HepG2 (cell line): ENCODE measurements at regions not wholly inside any gene's neighbourhood (a gene's known extent, or its start where the extent isn't known, plus 50 kb on each side); places are given as distances from the start of the nearest gene placed in this dataset.

Experiments
- ATAC-seq: fragments of 200-7000 bp; cut with Tn5 transposase; 3 replicates; pipeline ENCODE4 v1.9.1; 2020; ENCODE audit warnings: mild to moderate bottlenecking, moderate library complexity
- BruUV-seq: library from RNA; stranded (reverse); fragments of 400-500 nt; replicated peaks from 2 replicates; lab custom pipeline; 2021; lab: Mats Ljungman, UMichigan
- CTCF ChIA-PET: fragments of 300-600 bp; formaldehyde crosslinking; extraction: SDS; loops from one replicate; lab custom pipeline; 2021; ENCODE audit warnings: low total read pairs, inconsistent platforms, low intra/inter-chr PET ratio; lab: Yijun Ruan, JAX
- POLR2A ChIA-PET: fragments of 350-600 bp; sonication (Branson Sonifier 250); formaldehyde crosslinking; loops from one replicate; lab custom pipeline; 2020; ENCODE audit warnings: antibody characterized with exemption, inconsistent platforms; lab: Yijun Ruan, JAX
- DNase-seq: peaks from one replicate; pipeline ENCODE4 v3.0.0-alpha.2; 2015; ENCODE audit warnings: low spot score
- FAIRE-seq: peaks from 3 replicates; lab custom pipeline; 2011; peaks lifted over from hg19 to GRCh38; lab: Jason Lieb, UNC
- H2AFZ ChIP-seq: one replicate; pipeline ENCODE4 v1.6.1; 2011; ENCODE audit warnings: low read length, inconsistent platforms
- H3K27ac ChIP-seq: fragments of 300-600 bp; 3 replicates; pipeline ENCODE4 v1.8.0; 2011; ENCODE audit warnings: mixed run types, mild to moderate bottlenecking, mixed read lengths, low read length, inconsistent platforms; ENCODE audit not compliant: insufficient read depth; ENCODE audit errors: extremely low read length
- H3K27me3 ChIP-seq, 2 experiments: fragments of 200-600 bp in 1 of 2; 2 replicates in 1 of 2; 3 replicates in 1 of 2; pipeline versions ENCODE4 v1.6.0 to v1.8.0; 2011; ENCODE audit warnings: low read length in 2 of 2, mild to moderate bottlenecking in 2 of 2, moderate library complexity in 2 of 2, inconsistent platforms in 1 of 2; ENCODE audit not compliant: insufficient read depth in 2 of 2, control insufficient read depth in 1 of 2
- H3K36me3 ChIP-seq, 2 experiments: fragments of 200-600 bp in 1 of 2; replicated peaks in 1 of 2; 2 replicates in 1 of 2; 3 replicates in 1 of 2; pipeline versions ENCODE4 v1.5.1 to v1.8.0; 2011; ENCODE audit warnings: low read length in 2 of 2, inconsistent platforms in 1 of 2; ENCODE audit not compliant: insufficient read depth in 2 of 2, control insufficient read depth in 1 of 2
- H3K4me1 ChIP-seq: 2 replicates; pipeline ENCODE4 v1.5.1; 2012; ENCODE audit warnings: low read length, inconsistent platforms; ENCODE audit not compliant: insufficient read depth
- H3K4me2 ChIP-seq: 2 replicates; pipeline ENCODE4 v1.6.0; 2011; ENCODE audit warnings: low read depth, low read length, inconsistent platforms
- H3K4me3 ChIP-seq, 3 experiments: fragments of 200-600 bp in 1 of 3; sonication (generic), shearing (Covaris generic) in 1 of 3; replicated peaks in 1 of 3; 2 replicates each; pipeline ENCODE4 v1.5.1; 2011 to 2016; ENCODE audit warnings: low read length in 3 of 3, inconsistent platforms in 2 of 3, low read depth in 2 of 3, mild to moderate bottlenecking in 2 of 3, control low read depth in 1 of 3, mixed read lengths in 1 of 3; ENCODE audit not compliant: insufficient read depth in 1 of 3
- H3K79me2 ChIP-seq: one replicate; pipeline ENCODE4 v1.6.1; 2011; ENCODE audit warnings: low read length, inconsistent platforms; ENCODE audit not compliant: insufficient read depth
- H3K9ac ChIP-seq: 2 replicates; pipeline ENCODE4 v1.6.0; 2011; ENCODE audit warnings: mild to moderate bottlenecking, low read depth, low read length, inconsistent platforms; ENCODE audit not compliant: insufficient read depth
- H3K9me3 ChIP-seq: 2 replicates; pipeline ENCODE4 v1.5.1; 2012; ENCODE audit warnings: mild to moderate bottlenecking, low read length
- H4K20me1 ChIP-seq: 2 replicates; pipeline ENCODE4 v1.6.0; 2011; ENCODE audit warnings: inconsistent platforms, mild to moderate bottlenecking, low read length, moderate library complexity; ENCODE audit not compliant: insufficient read depth
- ATM ChIP-seq: fragments of 450-650 bp; IDR thresholded peaks from 2 replicates; pipeline ENCODE4 v1.7.1; 2017; ENCODE audit warnings: mild to moderate bottlenecking, borderline replicate concordance
- CHD2 ChIP-seq: IDR thresholded peaks from 2 replicates; pipeline ENCODE4 v1.6.1; 2011; ENCODE audit warnings: low read depth, low read length, improper control_type of control experiment
- GMEB2 ChIP-seq: IDR thresholded peaks from 2 replicates; pipeline ENCODE4 v1.6.1; 2016; ENCODE audit warnings: missing biosample characterization, missing genetic modification reagents, low read depth
- HHEX ChIP-seq: IDR thresholded peaks from 2 replicates; pipeline ENCODE4 v1.6.1; 2016; ENCODE audit warnings: control low read depth
- MAFG ChIP-seq: sonication (generic); formaldehyde crosslinking; IDR thresholded peaks from 2 replicates; pipeline ENCODE4 v1.5.1; 2020; ENCODE audit warnings: mild to moderate bottlenecking, missing genetic modification reagents
- NFATC3 ChIP-seq: sonication (generic); formaldehyde crosslinking; IDR thresholded peaks from 2 replicates; pipeline ENCODE4 v1.5.1; 2020; ENCODE audit warnings: mild to moderate bottlenecking, missing genetic modification reagents
- PAWR ChIP-seq: sonication (generic); formaldehyde crosslinking; IDR thresholded peaks from 2 replicates; pipeline ENCODE4 v1.4.0; 2020; ENCODE audit warnings: missing genetic modification reagents, mild to moderate bottlenecking, borderline replicate concordance
- SP140L ChIP-seq: sonication (generic); formaldehyde crosslinking; IDR thresholded peaks from 2 replicates; pipeline ENCODE4 v1.4.0; 2020; ENCODE audit warnings: missing genetic modification reagents, borderline replicate concordance
- ZBTB20 ChIP-seq: sonication (generic); formaldehyde crosslinking; IDR thresholded peaks from 2 replicates; pipeline ENCODE4 v1.8.1; 2023; ENCODE audit warnings: missing genetic modification reagents, low read depth, mild to moderate bottlenecking, borderline replicate concordance
- ZFP36L1 ChIP-seq: sonication (generic); formaldehyde crosslinking; IDR thresholded peaks from 2 replicates; pipeline ENCODE4 v1.8.0; 2022; ENCODE audit warnings: mild to moderate bottlenecking, missing genetic modification reagents, moderate library complexity
- ZFP91 ChIP-seq: sonication (generic); formaldehyde crosslinking; IDR thresholded peaks from 2 replicates; pipeline ENCODE4 v1.9.0; 2022; ENCODE audit warnings: missing genetic modification reagents, mild to moderate bottlenecking, borderline replicate concordance
- ZNF10 ChIP-seq: sonication (generic); formaldehyde crosslinking; IDR thresholded peaks from 2 replicates; pipeline ENCODE4 v1.4.0; 2020; ENCODE audit warnings: mild to moderate bottlenecking, low read depth, missing genetic modification reagents, borderline replicate concordance
- ZNF225 ChIP-seq: sonication (generic); formaldehyde crosslinking; IDR thresholded peaks from 2 replicates; pipeline ENCODE4 v1.4.0; 2020; ENCODE audit warnings: mild to moderate bottlenecking, missing genetic modification reagents
- WGBS: methylation state at CpG from one replicate; pipeline ENCODE4 v1.1.6; 2017; ENCODE audit warnings: low lambda C conversion rate; 5-methylcytosine and 5-hydroxymethylcytosine counted together
- in situ Hi-C: cut with HindIII; loops from 2 replicates; pipeline ENCODE4 v1.10.0; 2017; ENCODE audit warnings: low pct_unique_long_range_greater_than_20kb; ENCODE audit not compliant: extremely low pct_ligation_motif_present
- intact Hi-C: fragments of 100-400 bp; cut with micrococcal nuclease; formaldehyde crosslinking; loops from one replicate; pipeline ENCODE4 v1.10.0; 2022; ENCODE audit not compliant: unreplicated experiment
- TF ChIP-seq, protein P1 (sequence below): sonication (generic); formaldehyde crosslinking; IDR thresholded peaks from 2 replicates; pipeline ENCODE4 v1.4.0; 2020; ENCODE audit warnings: missing genetic modification reagents, mild to moderate bottlenecking, borderline replicate concordance

DNA sequence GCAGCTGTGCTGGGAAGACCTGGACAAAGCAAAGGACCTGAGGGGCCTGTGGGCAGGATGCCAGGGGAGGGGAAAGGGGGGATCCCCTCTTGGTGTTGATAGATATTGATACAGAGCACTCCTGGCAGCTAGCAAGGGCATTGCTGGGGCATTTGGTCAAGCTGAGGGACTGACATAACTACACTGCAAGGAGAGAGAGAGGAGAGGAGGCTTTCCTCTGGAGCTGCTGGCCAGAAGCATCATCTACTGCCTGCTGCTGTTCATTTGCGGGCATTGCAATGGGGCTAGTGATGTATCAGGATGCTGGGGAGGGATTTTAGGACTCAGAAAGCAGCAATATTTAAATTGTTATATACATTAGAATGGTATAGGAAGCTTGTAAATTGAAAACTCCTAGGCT, 142.0 kb downstream of the ZNF648 start:
- CTCF ChIA-PET: no interaction called here
- intact Hi-C loops: no loop called here
- ATAC-seq: no peak

DNA sequence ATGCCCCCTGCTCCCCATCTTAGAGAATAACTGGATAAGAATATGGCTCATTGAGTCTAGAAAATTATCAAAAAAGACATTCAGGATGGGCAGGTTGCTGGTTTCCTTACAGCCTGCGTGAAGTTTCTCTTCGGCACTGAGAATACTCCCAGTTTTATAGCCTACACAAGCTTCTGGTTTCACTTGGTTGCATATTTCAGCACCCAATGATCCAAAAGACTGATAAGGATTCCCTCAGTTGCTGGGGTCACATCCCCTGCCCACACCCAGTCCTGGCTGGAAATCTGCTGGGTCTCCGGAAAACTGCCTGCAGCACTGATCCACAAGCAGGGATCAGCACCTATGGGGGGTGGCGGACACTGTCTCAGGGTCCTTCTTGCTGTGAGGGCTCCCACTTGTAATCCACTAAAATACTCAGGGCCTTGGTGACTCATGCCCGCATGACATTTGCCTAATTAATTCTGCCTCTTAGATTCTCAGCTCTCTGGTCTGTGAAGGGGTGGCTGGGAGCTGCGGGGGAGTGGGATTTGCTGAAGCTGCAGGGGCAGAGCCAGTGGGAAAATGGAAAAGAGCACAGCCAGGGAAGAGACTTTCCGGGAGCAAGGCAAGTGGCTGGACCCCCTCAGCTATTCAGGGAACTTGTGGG, 142.5 kb downstream of the ZNF648 start:
- in situ Hi-C loops: no loop called here
- Histone ChIP-seq H3K27me3 (0 out of 5 replicates have a peak, but pooled peaks cover 0 to 3% of the 10 kb centered on the region in 2 experiments), H4K20me1 (no peaks in the 10 kb centered on the region), H3K4me2 (no peak overlapping the region), H3K79me2 (no peaks in the 10 kb centered on the region), H3K36me3 (no peaks in the 10 kb centered on the region), H3K27ac (no peak overlapping the region), H2AFZ (no peak overlapping the region), H3K9me3 (no peaks in the 10 kb centered on the region), H3K4me1 (no peaks in the 10 kb centered on the region), H3K4me3 (no peak overlapping the region), H3K9ac (no peak overlapping the region)
- ATAC-seq (no peak), FAIRE-seq (no peak), DNase-seq (no peak)
- 3% methylated on average over 6 of the region's 7 CpGs for WGBS
- intact Hi-C loops: no loop called here
- POLR2A ChIA-PET: no interaction called here
- CTCF ChIA-PET: no interaction called here
- BruUV-seq: no TSS peak
- TF ChIP-seq ATM (no peak), ZNF10 (CRISPR knock-in tag) (no peak), NFATC3 (CRISPR knock-in tag) (no peak), PAWR (CRISPR knock-in tag) (no peak), ZFP91 (CRISPR knock-in tag) (no peak), SP140L (CRISPR knock-in tag) (no peak), GMEB2 (CRISPR knock-in tag) (no peak), ZBTB20 (CRISPR knock-in tag) (no peak)

More for the DNA sequence above, 142.0 kb downstream of the ZNF648 start:
- POLR2A ChIA-PET: no interaction called here
- Histone ChIP-seq H4K20me1 (no peaks in the 10 kb centered on the region), H3K27me3 (peaks cover 0 to 3% of the 10 kb centered on the region in 2 experiments; a peak in 1 of 5 replicates), H3K4me3 (no peak overlapping the region), H3K79me2 (no peaks in the 10 kb centered on the region), H3K36me3 (no peaks in the 10 kb centered on the region), H3K9me3 (no peaks in the 10 kb centered on the region), H3K9ac (no peak overlapping the region), H3K4me2 (no peak overlapping the region), H3K4me1 (no peaks in the 10 kb centered on the region), H2AFZ (no peak overlapping the region), H3K27ac (no peak overlapping the region)
- FAIRE-seq: no peak
- 0% methylated on average over 1 of the region's 1 CpG for WGBS
- no peak for DNase-seq
- BruUV-seq: no TSS peak
- in situ Hi-C loops: no loop called here
- no peak for TF ChIP-seq MAFG (CRISPR knock-in tag)
- TF ChIP-seq, protein P1, sequence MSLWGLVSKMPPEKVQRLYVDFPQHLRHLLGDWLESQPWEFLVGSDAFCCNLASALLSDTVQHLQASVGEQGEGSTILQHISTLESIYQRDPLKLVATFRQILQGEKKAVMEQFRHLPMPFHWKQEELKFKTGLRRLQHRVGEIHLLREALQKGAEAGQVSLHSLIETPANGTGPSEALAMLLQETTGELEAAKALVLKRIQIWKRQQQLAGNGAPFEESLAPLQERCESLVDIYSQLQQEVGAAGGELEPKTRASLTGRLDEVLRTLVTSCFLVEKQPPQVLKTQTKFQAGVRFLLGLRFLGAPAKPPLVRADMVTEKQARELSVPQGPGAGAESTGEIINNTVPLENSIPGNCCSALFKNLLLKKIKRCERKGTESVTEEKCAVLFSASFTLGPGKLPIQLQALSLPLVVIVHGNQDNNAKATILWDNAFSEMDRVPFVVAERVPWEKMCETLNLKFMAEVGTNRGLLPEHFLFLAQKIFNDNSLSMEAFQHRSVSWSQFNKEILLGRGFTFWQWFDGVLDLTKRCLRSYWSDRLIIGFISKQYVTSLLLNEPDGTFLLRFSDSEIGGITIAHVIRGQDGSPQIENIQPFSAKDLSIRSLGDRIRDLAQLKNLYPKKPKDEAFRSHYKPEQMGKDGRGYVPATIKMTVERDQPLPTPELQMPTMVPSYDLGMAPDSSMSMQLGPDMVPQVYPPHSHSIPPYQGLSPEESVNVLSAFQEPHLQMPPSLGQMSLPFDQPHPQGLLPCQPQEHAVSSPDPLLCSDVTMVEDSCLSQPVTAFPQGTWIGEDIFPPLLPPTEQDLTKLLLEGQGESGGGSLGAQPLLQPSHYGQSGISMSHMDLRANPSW (CRISPR knock-in tag): no peak
- TF ChIP-seq ZFP36L1 (CRISPR knock-in tag): no peak
- no peak for TF ChIP-seq HHEX (CRISPR knock-in tag)
- TF ChIP-seq ZNF225: no peak
- no peak for TF ChIP-seq CHD2
